Neural crest cell (in vitro differentiated cells): ENCODE measurements at regions not wholly inside any gene's neighbourhood (a gene's known extent, or its start where the extent isn't known, plus 50 kb on each side); places are given as distances from the start of the nearest gene placed in this dataset.

Source experiments
- DNase-seq: peaks from one replicate; pipeline ENCODE4 v3.0.0; 2021; ENCODE audit warnings: low read depth, mixed read lengths, low spot score
- H3K27ac Mint-ChIP-seq: one replicate; pipeline ENCODE4 v1.8.0; 2021; ENCODE audit warnings: mild to moderate bottlenecking, mixed read lengths; ENCODE audit not compliant: unreplicated experiment
- H3K27me3 Mint-ChIP-seq: 2 replicates; pipeline ENCODE4 v1.8.0; 2021; ENCODE audit warnings: low read depth, mild to moderate bottlenecking, mixed read lengths
- H3K36me3 Mint-ChIP-seq: 2 replicates; pipeline ENCODE4 v1.8.0; 2021; ENCODE audit warnings: low read depth, mild to moderate bottlenecking, mixed read lengths
- H3K4me1 Mint-ChIP-seq: 2 replicates; pipeline ENCODE4 v1.8.0; 2021; ENCODE audit warnings: mixed read lengths
- H3K4me3 Mint-ChIP-seq: one replicate; pipeline ENCODE4 v1.8.0; 2021; ENCODE audit warnings: mild to moderate bottlenecking, mixed read lengths
- H3K9me3 Mint-ChIP-seq: 2 replicates; pipeline ENCODE4 v1.8.0; 2021; ENCODE audit warnings: mixed read lengths
- TF ChIP-seq, protein P1 (sequence below): fragments of 200-600 bp; sonication (generic); conservative IDR thresholded peaks from 2 replicates; pipeline ENCODE4 v1.5.0; 2021; ENCODE audit warnings: antibody characterized with exemption, mild to moderate bottlenecking

- TF ChIP-seq, protein P1, sequence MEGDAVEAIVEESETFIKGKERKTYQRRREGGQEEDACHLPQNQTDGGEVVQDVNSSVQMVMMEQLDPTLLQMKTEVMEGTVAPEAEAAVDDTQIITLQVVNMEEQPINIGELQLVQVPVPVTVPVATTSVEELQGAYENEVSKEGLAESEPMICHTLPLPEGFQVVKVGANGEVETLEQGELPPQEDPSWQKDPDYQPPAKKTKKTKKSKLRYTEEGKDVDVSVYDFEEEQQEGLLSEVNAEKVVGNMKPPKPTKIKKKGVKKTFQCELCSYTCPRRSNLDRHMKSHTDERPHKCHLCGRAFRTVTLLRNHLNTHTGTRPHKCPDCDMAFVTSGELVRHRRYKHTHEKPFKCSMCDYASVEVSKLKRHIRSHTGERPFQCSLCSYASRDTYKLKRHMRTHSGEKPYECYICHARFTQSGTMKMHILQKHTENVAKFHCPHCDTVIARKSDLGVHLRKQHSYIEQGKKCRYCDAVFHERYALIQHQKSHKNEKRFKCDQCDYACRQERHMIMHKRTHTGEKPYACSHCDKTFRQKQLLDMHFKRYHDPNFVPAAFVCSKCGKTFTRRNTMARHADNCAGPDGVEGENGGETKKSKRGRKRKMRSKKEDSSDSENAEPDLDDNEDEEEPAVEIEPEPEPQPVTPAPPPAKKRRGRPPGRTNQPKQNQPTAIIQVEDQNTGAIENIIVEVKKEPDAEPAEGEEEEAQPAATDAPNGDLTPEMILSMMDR, result no peak
- peaks cover 6% of the 10 kb centered on the region for H3K9me3 Mint-ChIP-seq
- no peak overlapping the region for H3K27ac Mint-ChIP-seq
- no peak for DNase-seq
- no peak overlapping the region for H3K4me3 Mint-ChIP-seq
- no peaks in the 10 kb centered on the region for H3K4me1 Mint-ChIP-seq
- H3K36me3 Mint-ChIP-seq, result no peaks in the 10 kb centered on the region
- H3K27me3 Mint-ChIP-seq, result no peaks in the 10 kb centered on the region
Observed at GRCh38 chr4:108303488-108304177, 134.9 kb upstream of the LEF1 start.

GRCh38 chr4:108301545-108302251, 133.0 kb upstream of the LEF1 start:
- Mint-ChIP-seq H3K4me1 (no peaks in the 10 kb centered on the region), H3K4me3 (no peak overlapping the region), H3K9me3 (peaks cover 4% of the 10 kb centered on the region), H3K27me3 (no peaks in the 10 kb centered on the region), H3K36me3 (no peaks in the 10 kb centered on the region), H3K27ac (no peak overlapping the region)
- TF ChIP-seq, protein P1, result no peak
- DNase-seq, result no peak

- no peaks in the 10 kb centered on the region for H3K27me3 Mint-ChIP-seq
- H3K27ac Mint-ChIP-seq, result no peak overlapping the region
- DNase-seq, result no peak
- H3K4me1 Mint-ChIP-seq, result no peaks in the 10 kb centered on the region
- TF ChIP-seq, protein P1, result no peak
- H3K9me3 Mint-ChIP-seq, result peaks cover 4% of the 10 kb centered on the region
- no peaks in the 10 kb centered on the region for H3K36me3 Mint-ChIP-seq
- H3K4me3 Mint-ChIP-seq, result no peak overlapping the region
Observed at GRCh38 chr4:108297605-108298004, 128.9 kb upstream of the LEF1 start.

DNA sequence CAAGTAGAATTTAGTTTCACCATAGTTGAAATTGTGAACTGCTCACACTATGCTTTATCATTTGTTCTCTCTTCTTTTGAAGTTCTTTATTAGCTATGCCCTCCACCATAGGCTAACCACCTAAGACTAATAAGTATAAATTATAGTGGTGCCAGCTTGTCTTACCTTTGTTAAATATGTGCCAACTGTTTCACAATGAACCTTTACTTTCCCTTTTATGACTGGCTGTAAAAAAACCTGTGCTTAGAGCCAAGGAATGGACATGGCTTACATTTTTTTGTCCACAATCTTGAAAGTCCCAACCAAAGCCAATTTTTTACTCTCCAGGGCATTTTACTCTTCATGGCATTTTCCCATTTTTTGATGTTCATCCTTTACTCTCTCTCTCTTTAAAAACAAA, 123.5 kb upstream of the LEF1 start:
- H3K4me3 Mint-ChIP-seq, result no peak overlapping the region
- H3K9me3 Mint-ChIP-seq, result no peaks in the 10 kb centered on the region
- TF ChIP-seq, protein P1, result no peak
- H3K4me1 Mint-ChIP-seq, result no peaks in the 10 kb centered on the region
- no peak for DNase-seq
- no peaks in the 10 kb centered on the region for H3K27me3 Mint-ChIP-seq
- H3K36me3 Mint-ChIP-seq, result no peaks in the 10 kb centered on the region
- no peak overlapping the region for H3K27ac Mint-ChIP-seq

- H3K27ac Mint-ChIP-seq, result no peak overlapping the region
- TF ChIP-seq, protein P1, result no peak
- no peaks in the 10 kb centered on the region for H3K36me3 Mint-ChIP-seq
- no peak for DNase-seq
- no peak overlapping the region for H3K4me3 Mint-ChIP-seq
- H3K27me3 Mint-ChIP-seq, result no peaks in the 10 kb centered on the region
- H3K9me3 Mint-ChIP-seq, result no peaks in the 10 kb centered on the region
- H3K4me1 Mint-ChIP-seq, result no peaks in the 10 kb centered on the region
Observed at GRCh38 chr4:108291137-108291536, 122.4 kb upstream of the LEF1 start.
